GM19455 (cell line): ENCODE measurements at regions not wholly inside any gene's neighbourhood (a gene's known extent, or its start where the extent isn't known, plus 50 kb on each side); places are given as distances from the start of the nearest gene placed in this dataset.

ENCODE experiments used
- ATAC-seq: cut with Tn5 transposase; IDR thresholded peaks from one replicate; pipeline ENCODE4 v1.9.1; 2021; ENCODE audit not compliant: unreplicated experiment

- ATAC-seq = no peak
These were observed 244.8 kb downstream of the BAMBI start for GRCh38 chr10:28922127-28922526.

DNA sequence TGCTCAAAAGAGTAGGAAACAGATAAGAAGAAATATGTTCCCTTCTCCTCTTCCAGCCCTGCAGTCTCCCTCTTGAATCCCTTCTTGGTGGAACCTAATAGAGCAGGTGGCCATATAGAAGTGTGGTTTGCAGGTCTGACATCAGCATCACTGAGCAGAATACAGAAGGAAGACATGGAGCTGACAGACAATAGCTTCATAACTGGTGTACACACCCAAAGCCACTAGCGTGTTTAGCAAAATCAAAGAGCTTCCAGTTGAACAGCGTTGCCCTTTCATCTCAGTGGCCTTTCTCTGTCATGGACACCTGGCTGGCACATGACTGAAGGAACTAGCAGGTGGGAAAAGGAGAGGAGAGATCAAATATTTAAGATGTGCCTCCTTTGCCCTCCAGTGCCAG lies 245.5 kb downstream of the BAMBI start:
- ATAC-seq = no peak

DNA sequence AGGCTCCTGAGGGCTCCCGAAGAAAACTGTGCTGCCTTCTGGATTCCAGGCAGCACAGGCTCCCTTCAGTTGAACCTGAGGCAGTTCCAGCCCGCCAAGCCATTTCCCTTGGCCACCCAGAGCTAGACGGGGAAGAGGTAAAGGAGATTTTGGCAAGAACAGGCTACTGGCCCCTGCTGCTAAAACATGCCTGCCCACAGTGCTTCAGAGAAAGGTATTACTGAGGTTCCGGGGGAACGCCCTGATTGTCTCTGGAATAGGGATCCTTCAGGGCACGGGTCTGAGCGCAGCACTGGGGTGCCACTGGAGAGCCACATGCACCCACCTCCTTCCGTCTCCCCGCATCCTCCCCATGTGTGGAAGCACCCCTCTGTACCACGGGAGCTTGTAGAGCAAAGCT lies 247.4 kb downstream of the BAMBI start:
- ATAC-seq = no peak

DNA sequence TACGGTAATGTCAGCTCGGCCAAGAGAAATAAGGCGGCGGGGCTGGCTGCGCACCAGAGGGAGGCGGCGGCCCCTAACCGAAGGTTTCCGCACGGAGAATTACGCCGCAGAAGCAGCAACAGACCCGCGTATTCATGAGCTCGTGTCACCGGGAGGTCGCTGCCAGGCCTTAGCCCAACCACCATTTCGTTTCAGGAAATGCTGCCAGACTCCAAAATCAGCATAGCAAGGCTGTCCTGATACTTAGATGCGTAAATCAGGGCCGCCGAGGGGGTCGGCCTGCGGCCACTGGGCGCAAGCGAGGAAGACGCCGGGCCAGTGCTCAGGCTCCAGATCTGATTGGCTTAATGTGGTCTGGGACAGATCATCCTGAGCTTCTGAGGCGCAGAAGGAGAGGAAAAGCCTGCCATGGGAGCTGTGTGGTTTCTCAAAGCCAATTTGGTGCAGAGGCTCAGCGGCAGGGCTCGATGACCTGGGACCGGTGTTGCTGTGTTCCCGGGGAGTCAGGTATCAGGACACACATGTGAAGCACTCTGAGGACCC lies 247.9 kb downstream of the BAMBI start:
- ATAC-seq = no peak

DNA sequence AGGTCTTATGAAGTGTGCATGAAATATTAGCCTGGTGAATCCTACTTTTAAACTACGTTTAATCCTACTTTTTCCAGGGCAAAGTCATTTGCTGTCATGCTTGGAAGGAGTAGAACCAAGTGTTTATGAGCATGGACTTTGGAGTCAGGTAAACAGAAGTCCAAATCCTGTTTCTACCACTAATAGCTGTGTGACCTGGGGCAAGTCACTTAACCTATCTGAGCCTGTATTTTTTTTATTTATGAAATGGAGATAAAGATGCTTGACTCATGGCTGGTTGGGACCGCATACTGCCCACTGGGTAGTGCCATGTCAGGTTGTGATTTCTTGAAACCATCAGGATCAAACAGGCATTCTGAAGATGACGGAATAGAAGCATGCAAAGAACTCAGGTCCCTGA lies 249.6 kb downstream of the BAMBI start:
- no peak for ATAC-seq

DNA sequence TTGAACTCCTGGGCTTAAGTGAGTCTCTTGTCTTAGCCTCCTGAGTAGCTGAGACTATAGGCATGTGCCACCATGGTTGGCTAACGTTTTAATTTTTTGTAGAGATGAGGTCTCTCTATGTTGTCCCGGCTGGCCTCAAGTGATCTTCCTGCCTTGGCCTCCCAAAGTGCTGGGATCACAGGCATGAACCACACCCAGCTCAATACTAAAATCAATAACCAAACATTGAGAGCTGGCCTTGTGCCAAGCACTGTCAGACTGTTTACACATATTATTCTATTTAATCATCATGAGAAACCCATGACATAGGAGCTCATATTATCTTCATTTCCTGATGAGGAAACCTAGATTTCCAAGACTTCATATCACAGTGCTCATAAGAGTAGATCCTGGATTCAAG lies 251.2 kb downstream of the BAMBI start:
- no peak for ATAC-seq

GRCh38 chr10:28929942-28930341 lies 252.6 kb downstream of the BAMBI start:
- no peak for ATAC-seq

GRCh38 chr10:28930514-28931495 lies 253.5 kb downstream of the BAMBI start:
- ATAC-seq = no peak

DNA sequence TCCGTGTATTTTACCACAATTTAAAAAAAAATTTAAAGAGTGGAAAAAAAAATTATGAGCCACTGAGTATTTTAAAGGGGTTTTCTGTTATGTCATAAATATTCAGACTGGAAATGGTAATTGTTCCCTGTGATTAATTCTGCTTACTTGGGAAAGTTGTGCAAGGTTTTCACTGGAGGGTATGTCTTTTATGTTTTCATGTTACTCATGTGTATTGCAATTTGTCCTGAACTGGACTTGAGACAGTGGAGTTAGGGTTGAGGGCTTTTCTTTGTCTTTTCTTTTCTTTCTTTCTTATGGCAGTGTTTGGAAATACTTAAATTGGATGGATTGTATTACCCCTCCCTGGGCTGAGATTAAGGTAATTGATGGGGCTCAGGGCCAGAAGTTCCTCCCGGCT lies 257.7 kb downstream of the BAMBI start:
- no peak for ATAC-seq

DNA sequence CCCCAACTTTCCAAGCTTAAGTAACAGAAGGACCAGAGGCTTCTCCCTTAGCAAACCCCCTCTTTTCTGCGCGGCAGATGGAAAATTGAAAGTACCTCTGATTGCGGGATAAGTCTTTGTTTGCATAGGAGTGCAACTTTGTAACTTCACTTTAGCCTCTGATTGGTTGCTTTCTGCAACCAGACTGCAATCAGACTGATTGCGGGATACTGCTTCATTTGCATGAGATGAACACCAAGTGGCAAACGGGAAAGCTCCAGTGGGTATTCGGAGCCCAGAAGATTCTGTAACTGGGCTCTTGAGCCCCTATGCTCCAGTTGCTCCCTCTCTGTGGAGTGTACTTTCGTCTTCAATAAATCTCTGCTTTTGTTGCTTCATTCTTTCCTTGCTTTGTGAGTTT lies 260.6 kb downstream of the BAMBI start:
- no peak for ATAC-seq

DNA sequence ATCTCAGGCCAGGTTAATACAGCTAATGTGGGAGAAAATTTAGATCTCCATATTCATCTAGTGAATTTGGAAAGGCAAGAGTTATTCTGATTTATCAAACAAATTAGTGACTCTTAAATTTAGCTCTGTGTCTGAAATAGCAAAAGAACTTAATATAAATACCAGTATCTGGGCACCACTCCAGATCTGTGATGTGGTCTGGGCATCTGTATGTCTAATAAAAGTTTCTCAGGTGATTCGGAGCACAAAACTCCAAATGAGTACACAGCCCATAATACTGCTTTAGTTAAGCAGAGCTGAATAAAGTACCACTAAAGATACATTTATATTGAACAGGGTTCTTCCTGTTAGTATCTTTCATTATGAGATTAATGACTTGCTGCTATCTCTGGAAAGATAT lies 261.4 kb downstream of the BAMBI start:
- no peak for ATAC-seq

DNA sequence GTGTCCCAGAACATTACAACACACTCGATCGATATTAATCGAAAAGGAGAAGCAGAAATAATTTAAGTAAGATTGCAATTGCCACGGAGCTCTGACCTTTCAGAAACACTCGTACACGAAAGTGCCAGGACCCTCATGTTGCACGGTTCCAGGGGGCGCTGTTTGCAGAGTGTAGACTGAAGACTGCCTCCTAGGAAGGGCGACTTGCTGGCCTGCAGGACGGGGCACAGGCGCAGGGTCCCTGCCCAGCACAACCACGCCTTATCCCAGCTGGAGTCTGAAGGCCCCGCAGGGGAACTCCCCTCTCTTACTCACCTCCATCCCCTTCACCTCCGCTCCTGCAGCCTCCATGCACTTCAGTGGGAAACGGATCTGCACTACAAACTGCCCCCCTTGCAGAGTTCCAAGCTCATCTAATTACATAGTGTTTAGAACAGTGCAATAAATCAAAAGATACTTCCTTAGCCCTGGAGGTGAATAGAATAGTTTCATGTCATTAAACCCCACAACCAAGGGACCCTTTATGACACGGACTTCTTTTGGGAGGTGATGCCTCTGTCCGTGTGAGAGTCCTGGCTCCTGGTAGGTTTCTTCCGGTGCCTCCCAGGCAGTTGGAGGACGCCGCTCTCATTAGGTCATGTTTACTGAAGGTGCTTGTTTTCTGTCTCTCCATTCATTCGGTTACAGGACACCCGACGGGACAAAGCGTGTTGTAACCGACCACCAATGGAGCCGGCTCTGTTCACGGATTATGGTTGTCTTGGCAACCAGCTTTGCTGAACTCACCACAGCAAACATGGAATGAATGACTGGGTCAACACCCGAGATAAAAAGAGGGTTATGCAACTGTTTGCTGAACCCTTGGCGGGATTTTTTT lies 262.2 kb downstream of the BAMBI start:
- ATAC-seq = no peak

- ATAC-seq = no peak
These were observed 263.0 kb downstream of the BAMBI start for GRCh38 chr10:28940158-28940888.

DNA sequence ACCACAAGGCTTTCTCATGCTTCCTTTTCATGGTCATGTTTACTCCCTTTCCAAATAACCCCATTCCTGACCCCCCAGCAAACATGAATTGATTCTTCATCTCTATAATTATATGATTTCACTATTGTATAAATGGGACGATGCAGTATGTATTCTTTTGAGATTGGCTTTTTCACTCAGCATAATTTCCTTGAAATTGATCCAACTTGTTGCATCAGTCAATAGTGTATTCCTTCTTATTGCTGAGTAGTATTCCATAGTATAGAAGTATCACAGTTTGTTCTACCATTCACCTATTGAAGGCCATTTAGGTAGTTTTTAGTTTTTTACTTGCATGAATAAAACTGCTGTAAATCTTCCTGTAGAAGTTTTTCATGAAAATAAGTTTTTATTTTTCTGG lies 264.7 kb downstream of the BAMBI start:
- ATAC-seq = no peak

- no peak for ATAC-seq
These were observed 268.6 kb downstream of the BAMBI start for GRCh38 chr10:28945959-28946358.

DNA sequence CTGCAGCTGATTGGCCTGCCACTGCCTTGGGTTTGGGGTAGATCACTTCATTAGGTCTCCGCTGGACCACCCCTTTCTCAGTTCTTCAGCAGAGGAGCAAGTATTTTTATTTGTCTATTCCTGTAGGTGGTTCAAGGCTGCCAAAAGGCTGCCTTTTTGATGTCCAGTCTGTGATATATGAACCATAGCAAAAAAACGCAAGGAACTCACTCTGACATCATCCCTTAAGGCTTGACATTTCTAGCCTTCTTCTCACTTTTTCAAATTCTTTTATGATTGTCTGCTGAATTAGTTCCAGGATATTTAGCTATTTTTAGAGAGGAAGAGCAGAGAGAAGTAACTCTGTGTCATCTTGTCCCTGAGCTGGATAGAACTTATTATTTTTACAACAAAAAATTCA lies 269.2 kb downstream of the BAMBI start:
- ATAC-seq = no peak

- ATAC-seq = no peak
These were observed 269.9 kb downstream of the BAMBI start for GRCh38 chr10:28947171-28947570.

GRCh38 chr10:28948046-28948445 lies 270.7 kb downstream of the BAMBI start:
- no peak for ATAC-seq

DNA sequence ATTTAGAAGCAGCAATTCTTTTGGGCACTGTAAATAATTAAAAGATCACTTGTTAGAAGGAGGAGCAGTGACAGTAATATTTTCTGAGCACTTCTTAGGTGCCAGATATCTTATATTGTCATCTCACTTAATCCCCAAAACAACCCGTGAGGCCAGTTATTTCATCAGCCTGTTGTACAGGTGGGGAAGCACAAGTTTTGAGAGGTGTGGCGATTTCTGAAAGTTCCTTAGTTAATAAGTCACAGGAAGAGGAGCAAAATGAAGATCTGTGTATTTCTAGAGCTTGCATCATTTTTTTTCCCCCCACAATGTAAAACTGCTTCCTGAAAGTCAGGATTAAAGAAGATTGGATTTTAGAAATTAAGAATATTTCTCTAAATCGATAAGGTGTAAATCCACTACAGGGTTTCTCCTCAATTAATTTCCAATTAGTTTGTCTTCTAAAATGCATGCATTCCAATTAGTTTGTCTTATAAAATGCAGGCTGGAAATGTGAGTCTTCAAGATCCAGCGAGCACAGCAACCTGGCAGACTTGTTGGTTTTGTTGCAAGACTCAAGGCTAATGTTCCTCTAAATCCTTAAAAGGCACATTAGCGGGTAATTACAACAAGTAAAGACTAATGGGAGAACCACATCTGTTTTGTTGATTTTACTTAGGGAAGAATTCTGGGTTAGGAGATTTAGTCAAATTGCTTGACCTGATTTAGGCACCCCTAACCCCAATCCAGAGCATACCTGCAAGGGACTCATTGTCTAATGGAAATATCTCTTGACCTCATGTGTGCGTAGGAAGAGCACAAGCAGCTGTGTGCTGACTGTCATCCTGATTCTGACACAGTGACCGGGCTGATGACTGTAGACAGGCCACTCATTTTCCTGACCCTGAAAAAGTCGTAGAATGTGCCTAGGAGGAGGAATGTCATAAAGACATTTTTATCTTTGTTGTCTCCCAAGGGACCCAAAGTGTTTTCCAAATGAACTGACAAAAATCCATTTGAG lies 272.0 kb downstream of the BAMBI start:
- no peak for ATAC-seq

DNA sequence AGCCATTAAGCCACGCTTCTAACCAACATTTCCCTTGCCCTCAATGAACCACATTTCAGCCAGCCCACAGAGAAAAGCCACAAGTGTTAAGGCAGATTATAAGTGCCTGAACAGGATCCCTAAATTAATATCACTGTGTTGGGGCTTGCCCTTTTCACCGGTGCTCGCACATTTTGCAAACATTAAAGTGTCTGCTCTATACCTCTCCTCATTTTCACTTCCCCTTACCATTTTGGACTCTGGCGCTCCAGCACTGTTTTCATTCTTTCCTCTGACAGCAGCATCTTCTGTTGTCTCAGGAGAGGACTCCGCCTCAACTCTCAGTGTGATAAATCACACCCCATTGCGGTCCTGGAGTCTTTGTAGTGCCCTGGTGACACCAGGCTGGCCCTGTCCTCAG lies 274.2 kb downstream of the BAMBI start:
- no peak for ATAC-seq
